NCI-H1105 treated with DMSO at 0.1 percent for 48 hours (cell line): ENCODE measurements at regions not wholly inside any gene's neighbourhood (a gene's known extent, or its start where the extent isn't known, plus 50 kb on each side); places are given as distances from the start of the nearest gene placed in this dataset.

Experiments
- DNase-seq: peaks from one replicate; lab custom pipeline; 2025; lab: John Stamatoyannopoulos, UW

DNA sequence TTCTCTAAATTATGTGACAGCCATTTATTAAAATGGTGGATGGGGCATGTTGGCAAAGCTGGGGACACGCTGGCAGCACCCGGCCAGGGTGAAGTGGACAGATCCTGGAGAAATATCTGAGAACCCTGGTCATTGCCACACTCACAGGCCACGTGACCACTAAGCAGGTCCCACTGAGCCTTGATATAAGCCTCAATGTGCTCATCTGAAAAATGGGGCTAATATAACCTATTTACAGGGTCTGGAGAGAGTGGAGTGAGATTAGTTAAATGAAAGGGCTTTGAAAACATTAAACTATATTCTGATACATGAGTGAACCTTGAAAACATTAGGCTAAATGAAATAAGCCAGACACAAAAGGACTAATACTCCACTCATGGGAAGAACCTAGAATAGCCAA, 108.9 kb downstream of the RBFOX3 start:
- no peak for DNase-seq

DNA sequence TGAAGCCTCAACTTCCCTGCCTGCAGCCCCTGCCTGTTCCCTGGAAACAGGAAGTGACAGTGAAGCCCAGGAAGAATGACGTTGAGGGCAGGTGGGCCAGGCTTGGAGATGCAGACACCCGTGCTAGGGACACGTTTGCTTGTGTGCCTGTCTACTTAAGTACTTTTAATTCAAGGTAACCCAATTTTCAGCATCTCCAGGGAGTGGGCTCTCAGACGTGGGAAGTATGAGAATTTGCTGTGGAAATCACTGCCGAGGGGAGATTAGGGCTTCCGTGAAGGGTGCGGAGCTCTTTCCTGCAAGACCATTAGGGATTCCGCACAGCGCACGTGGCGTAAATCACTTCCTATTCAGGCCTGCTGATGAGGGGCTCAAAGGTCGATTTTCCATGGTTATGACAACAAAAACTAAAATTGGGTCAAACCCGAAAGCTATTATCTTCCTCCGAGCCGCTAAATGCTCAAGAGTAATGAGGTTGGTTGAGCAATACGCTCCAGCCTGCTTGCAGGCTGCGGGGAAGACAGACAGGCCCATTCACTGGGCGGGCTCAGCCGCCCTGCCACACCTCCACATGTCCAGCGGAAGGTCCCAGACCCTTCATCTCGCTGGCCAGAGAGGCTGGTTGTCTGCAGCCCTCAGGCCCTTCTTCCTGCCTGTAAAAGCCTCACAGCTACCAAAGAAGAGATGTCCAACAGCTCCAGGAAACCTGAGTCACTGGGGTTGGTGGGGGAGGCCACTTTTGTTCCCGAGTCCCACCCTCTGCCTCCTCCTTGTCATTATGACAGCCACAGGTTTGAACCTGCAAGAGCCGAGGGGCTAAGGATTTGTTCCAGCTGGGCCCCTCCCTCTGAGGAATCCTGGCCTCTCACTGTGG, 109.9 kb downstream of the RBFOX3 start:
- DNase-seq: no peak

DNA sequence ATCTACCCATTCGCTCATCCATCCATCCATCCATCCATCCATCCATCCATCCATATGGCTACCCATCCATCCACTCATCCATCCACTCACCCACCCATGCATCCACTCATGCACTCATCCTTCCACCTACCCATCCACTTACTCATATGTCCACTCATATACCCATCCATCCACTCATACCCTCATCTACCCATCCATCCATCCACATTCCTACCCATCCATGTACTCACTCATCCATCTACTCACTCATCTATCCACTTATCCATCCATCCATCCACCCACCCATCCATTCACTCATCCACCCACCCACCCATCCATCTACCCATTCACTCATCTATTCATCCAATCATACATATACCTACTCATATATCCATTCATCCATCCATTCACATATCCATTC, 112.0 kb downstream of the RBFOX3 start:
- DNase-seq: no peak

DNA sequence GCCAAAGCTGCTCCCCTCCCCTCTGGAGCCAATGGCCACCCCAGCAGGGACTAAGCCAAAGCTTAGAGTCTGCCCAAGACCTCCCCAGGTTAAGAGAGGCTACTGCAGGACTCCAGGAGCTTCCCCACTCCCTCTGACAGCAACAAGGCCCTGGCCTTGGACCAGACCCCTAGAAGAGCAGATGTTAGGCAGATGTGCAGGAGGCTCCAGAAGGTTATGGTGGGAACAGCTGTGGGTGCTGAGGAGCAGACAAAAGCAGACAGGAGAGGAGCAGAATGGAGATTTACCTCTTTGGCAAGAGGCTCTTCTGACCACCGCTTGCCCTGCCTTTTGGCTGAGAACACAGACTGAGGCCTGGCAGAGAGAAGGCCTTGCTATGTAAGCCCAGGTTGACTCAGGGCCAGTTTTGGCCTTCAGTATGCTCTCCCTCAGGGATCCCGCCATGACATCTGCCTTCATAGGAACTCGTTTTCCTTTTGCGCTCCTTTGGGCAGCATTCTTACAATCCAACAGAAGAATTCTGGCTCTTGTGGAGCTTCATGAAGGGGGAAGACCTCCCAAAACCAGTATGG, 113.0 kb downstream of the RBFOX3 start:
- no peak for DNase-seq

DNA sequence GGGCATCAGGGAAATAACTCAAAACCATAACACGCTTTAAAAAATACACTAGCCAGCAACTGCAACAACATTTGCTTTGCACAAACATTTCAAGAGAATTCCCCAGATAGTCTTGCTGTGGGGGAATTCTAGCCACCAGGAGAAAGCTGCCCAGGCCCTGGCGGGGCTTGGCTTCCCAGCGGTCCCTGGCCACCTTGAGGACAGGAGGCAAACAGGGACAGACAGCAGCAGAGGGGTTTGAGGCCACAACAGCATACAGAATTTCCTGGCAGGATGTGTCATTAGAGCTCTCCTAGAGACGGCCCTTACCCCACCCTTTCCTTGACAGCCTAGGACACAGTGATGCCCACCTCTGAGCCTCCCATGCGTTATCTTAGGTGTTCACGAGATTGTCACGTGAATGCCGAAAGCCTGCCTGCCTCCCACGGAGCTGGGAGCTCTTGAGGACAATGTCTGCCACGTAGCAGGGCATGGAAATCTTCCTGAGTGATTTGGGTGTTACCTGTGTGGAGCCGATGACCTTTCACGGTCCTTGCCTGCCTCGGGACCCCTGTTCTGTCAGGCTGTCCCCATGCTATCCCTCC, 114.3 kb downstream of the RBFOX3 start:
- DNase-seq: no peak

DNA sequence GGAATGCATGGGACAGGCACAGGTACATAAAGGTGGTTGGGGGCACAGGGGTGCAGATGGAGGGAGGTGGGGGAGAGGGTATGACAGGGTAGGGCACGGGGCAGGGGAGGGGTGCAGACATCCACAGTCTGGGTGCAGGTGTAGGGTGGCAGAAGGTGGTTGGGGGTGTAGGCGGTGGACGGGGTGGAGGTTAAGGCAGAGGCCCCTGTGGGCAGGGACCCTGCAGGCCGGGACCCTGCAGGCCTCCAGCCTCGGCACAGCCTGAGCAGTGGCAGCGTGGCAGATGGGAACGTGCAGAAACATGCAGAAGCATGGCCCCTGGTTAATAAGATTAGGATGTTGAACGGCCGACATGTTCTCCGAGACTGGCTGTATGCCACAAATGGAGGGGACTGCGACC, 115.2 kb downstream of the RBFOX3 start:
- no peak for DNase-seq

DNA sequence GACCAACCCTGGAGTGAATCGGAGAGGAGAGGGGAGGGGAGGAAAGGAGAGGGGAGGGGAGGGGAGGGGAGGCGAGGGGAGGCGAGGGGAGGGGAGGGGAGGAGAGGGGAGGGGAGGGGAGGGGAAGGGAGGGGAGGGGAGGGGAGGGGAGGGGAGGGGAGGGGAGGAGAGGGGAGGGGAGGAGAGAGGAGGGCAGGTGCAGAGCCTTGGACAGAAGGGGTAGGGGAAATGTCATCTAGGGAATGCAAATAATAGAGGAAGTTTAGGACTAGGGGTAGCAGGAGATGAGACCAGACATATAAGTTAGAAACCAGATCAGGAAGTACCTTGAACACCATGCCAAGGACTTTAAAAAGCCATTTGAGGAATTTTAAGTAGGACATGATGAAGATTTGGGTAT, 119.8 kb downstream of the RBFOX3 start:
- DNase-seq: no peak

DNA sequence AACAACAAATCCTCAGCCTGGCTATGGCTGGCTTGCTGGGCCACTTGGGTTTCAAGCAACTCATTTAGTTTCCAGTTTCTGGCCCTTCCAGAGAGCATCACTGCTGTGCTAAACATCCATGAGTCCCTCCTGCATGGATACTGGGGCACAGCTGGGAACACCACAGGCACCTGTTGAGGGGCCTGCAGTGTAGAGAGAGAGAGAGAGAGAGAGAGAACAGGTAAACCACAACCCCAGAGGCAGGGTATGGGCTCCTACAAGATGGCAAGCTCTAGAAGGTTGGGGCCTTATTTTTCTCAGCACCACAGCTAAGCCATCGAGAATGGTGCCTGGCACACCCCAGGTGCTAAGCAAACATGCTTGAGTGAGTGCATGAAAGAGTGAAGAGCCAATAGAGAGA, 120.3 kb downstream of the RBFOX3 start:
- no peak for DNase-seq

DNA sequence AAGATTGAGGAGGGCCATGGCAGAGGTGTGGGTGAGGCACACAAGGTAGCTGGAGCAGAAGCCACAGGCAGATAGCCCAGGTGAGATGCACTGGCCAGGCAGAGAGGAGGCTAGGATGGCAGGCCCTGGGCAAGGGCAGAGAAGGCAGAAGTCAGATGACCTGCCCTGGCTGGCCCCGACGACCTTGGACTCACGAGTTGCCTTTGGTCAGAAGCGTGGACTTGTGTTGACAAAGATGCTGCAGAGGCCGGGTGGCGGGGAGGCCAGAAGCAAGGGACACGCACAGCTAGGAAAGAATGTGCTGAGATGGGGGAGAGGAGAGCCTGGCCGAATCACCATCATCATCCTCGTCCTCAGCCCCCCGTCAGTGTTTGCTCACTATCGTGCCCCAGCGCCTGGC, 123.7 kb downstream of the RBFOX3 start:
- no peak for DNase-seq

DNA sequence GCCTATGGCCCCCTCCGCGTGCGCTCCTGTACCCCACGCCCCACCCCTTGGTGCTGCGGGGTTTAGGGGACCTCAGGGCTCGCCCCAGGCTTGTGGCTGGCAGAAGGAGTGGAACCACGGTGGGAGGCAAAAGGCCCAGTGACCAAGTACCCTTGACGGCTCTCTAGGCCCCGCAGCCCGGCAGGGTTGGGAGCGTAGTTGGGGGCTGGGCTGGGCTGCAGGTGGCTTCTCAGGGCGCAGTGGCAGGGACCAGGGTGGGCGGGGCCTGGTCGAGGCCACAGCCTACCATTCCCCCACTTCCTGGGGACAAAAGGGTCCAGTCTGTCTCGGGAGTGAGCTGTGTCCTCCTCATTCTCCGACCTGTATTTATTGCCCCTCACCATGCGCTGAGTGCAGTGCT, 124.9 kb downstream of the RBFOX3 start:
- DNase-seq: no peak

DNA sequence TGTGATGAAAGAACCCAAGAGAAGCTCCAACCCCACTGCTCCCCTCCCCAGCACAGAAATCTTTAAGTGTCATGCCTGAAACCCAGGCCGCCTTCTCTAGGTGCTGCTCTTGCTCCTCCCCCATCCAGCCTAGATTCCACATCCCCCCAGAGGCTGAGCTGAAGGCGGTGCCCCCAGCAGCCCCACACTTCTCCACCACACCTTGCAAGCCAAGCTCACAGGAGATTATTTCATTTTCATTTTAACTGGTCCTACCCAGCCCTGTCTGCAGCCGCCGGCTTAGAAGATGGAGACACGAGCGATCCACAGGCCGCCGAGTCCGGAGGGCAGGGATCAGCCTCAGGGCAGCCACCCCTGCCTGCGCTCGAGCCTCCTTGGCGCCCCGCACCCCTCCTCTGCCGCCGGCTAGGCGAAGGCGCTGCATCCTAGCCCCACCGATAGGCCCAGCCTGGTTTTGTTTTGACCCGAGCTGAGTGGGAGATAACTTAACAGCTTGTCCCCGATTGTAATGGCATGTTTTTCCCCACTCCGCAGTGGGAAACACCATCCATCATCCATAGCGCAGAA, 125.3 kb downstream of the RBFOX3 start:
- no peak for DNase-seq

DNA sequence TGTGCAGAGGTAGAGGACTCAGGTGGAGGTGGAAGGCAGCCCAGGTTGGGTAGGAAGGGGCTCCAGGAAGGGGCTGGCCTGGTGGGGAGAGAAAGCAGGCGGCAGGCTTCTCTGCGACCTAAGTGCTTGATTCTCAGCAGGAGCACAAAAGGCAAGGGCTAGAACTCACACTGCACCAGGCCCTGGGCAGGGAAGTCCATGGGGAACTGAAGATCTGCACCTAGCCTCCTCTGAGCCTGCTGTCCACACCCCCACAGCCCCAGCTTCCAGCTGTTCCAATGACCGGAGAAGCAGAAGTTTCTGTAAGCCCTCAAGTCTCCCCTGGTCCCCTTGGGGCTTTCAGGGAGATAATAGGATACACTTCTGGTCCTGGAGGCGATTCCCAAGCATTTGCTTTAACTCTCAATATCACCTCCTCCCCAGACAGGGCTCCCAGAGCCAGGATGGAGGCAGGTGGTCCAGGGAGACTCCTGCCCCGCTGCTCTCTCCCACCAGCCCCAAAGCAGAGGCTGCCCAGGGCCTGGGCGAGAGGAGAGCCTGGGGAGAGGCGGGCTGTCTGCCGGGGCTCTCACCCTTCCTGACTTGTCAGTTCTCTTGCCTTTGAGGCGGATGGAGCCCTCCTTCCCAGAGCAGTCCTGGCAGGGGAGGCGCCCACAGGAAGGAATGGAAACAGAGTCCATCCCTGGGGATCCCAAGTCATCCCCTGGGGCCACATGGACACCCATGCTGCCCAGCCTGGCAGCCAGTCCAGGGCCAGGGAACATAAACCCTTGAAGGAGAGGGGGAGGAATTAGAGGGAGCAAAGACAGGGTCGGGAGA, 126.0 kb downstream of the RBFOX3 start:
- no peak for DNase-seq

DNA sequence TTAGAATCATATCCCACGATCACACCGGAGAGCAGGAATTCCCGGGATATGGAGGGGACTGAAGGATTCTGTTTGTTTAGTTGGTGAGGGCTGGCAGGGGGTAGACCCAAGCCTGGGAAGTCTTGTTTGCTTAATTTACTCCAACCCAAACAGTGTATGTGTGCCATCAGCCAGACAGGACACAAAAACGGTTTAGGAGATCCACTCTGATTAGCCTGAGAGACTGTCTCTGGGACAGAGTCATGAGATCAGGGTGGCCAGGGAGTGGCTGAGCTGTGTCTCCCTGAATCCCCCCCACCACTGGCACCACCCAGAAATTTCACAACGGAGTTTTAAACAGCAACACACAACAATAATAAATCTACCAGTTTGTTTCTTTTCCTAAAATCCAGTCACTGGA, 127.0 kb downstream of the RBFOX3 start:
- DNase-seq: no peak

DNA sequence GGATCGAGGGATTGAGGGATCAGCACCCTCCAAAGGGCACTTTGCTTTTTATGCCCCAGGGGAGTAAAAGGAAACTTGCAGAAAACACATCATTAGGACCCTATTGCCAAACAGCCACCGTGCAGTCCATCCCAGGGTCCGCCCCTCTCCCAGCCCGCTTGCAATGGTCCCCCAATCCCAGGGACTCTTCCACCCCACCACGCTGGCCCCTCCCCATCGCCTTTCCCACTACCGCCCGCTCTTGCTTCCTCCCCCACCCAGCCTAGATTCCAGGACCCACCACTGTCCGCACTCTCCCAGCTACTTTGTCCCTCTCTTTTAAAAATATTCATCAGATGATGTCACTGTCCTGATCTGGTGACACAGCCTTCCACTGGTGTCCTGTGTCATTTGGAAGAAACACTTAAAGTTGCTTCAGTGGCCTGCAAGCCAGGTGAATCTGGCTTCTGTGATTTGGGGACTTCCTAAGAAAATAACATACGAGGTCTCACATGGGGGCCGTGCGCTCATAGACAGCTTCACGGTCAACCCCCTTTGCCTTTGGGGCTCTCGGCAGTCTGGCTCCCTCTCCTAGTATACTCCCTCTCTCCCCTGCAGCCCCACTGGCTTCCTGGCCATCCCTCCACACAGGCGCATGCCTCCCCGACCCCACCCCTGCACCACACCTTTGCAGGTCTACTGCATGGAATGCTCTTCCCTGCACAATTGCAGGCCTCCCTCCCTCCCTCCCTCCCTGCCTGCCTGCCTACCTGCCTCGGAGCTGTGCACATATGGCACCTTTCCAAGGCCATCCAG, 127.9 kb downstream of the RBFOX3 start:
- no peak for DNase-seq

DNA sequence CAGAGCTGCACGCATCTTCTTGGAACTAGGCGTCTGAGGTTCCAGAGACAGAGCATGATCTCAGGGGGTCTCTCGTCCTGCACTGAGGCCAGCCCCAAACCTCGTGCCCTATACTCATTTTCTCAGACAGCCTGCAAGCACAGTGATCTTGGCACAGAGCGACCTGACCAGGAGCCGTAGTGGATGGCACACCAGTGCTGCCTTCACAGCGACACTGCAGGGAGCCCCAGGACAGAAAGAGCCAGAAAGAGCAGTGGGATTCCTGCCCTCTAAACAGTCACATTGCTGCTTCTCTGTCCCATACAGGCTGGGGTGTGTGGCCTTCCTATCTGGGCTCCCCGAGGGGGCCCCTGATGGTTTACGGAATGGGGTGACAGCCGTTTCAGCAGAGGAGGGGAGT, 131.0 kb downstream of the RBFOX3 start:
- DNase-seq: no peak

DNA sequence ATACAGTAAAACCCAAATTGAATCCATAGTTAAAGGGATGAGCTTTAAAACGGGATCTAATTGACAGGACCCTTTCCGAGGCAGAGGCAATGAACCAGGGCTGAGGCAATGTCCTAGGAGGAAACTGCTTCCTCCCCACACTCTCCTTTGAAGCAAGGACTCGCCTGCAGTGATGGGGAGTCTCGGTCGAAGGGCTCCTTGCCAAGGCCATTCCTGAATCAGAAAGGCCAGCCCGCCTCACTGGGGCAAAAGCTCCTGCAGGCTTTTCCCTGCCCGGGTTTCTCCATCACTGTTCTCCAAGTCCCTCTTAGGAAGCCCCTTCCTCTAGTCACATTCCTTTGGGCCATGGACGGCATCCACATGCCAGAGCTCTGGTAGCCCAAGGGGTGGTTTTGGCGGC, 132.0 kb downstream of the RBFOX3 start:
- DNase-seq: no peak

DNA sequence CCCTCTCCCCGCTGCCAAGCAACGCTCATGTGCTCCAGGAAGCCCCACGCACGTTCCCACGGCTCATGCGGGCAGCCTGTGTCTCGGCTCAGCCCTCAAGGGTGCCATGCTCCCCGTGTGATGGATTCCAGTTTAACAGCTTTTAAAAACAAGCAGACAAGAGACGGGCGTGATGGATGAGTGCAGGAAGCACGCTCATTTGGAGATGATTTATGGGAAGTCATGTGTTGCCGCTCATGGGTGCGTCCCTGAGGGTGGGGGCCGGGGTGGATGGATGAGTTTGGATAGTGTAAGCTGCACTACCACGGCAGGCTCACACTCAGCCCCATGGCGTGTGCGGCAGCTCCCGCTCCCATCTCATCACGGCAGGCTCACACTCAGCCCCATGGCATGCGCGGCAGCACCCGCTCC, 132.8 kb downstream of the RBFOX3 start:
- no peak for DNase-seq

DNA sequence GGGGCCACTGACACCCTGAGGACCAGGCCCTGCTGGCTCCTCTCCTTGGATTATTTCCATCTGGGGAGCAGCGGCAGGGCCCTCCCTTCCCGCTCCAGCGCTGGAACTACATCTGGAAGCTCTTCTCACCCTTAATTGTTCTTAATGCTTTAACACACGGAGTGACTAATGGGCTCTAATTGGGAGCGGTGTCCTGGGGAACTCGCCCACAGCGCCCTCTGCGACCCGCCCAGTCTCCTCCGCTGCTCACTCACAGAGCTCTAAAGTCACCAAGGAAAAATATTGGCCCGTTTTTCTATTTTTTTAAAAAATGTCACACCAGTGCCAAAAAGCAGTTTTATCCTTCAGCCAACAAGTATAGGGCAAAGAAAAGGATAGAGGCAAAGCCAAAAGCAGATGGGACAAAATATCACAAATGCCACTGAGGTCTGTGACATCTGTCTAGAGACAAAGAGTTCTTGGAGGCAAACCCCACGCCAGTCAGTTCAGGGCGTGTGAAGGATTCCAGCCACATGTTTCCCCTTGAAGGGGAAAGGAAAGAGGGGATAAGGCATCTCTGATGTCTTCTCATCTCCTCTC, 134.7 kb downstream of the RBFOX3 start:
- DNase-seq: no peak

DNA sequence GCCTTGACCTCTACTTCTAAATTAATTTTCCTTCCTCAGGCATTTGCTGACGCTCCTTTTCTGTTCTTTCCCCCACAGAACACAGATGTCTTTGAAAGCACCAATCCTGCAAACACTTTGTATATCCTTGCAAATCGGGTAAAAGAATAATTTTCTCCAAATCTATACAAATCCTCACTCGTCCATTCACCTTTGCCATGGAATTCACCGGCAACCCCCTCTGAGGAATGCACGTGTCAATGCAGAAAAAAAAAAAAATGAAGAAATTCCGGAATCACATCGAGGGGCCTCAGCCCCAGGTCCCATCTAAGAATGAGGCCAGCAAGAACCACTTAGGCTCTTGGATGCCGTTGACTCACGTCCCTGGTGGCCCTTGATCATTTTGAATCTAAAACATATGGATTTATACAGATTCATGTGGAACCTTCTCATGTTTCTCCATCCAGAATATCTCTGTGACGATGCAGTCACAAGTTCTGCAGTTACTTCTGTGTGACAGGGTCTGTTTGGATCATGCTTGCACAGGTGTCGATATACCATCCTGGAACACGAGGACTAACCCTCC, 136.9 kb downstream of the RBFOX3 start:
- no peak for DNase-seq

DNA sequence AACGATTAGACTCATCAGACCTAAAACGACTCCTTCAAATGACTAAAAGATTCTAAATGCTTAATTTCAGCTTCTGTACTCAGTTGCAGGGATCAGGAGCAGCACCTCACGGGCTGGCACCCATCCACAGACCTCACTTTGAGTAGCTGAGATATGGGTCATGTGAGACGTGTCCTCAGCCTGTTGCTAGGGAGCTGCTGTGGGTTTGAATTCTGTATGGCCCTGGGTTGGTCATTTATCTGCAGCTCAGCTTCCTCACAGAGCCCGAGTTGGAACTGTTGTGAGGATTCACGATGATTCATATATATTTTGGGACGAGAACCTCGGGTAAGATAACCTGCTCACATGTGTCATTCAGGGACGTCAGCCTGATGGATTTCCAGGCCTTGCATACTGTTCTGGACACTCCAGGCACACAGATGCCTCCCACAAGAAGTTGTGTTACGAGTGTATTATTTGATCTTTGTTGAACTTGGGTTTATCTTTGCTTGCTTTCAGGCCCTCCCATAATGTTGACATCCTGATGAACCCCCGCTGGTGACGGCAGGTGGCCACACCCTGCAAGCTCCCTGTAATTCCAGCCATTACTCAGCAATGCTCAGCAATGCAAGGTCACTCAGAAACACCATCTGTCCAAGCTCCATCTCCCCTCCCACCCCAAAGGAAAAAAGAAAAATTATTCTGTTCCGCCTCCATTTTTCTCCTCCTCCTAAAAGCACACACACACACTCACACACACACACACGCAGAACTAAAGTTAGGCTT, 137.6 kb downstream of the RBFOX3 start:
- DNase-seq: no peak
